ENCODE measurements at regions not wholly inside any gene's neighbourhood (a gene's known extent, or its start where the extent isn't known, plus 50 kb on each side); places are given as distances from the start of the nearest gene placed in this dataset.

- TF ChIP-seq ZNF704 (tag by site-specific recombination; IDR thresholded peaks at IDR 0.05) (no peak), ZNF138 (tag by site-specific recombination; IDR thresholded peaks at IDR 0.05; ENCODE audit: borderline replicate concordance) (no peak), ZNF112 (tag by site-specific recombination; IDR thresholded peaks at IDR 0.05) (no peak), TSHZ1 (tag by site-specific recombination; IDR thresholded peaks at IDR 0.05; ENCODE audit: borderline replicate concordance) (no peak)
Measured at GRCh38 chr2:74751981-74752851, 81.7 kb upstream of the HK2 start (continued).

GRCh38 chr2:74755386-74755785 is 78.5 kb upstream of the HK2 start:
- ChIA-PET CTCF (no interaction called here), POLR2A (no interaction called here)
- H3K4me3 ChIP-seq (ENCODE audit: low read depth, low read length) = no peak overlapping the region
- H3K4me1 ChIP-seq (ENCODE audit: control insufficient read depth, insufficient read depth, low read length) = no peaks in the 10 kb centered on the region
- no peaks in the 10 kb centered on the region for H3K36me3 ChIP-seq (ENCODE audit: control insufficient read depth in 2 of 2, insufficient read depth in 1 of 2, low read length in 2 of 2)
- no peaks in the 10 kb centered on the region for H3K9me3 ChIP-seq (ENCODE audit: control insufficient read depth, insufficient read depth, low read depth, low read length)
- no peak overlapping the region for H3K27ac ChIP-seq (ENCODE audit: extremely low read depth, low read depth, low read length)
- TF ChIP-seq ZNF76 (tag by site-specific recombination; IDR thresholded peaks at IDR 0.05; ENCODE audit: borderline replicate concordance, low read depth) (no peak), ZNF639 (tag by site-specific recombination; IDR thresholded peaks at IDR 0.05) (no peak), ZFHX2 (tag by site-specific recombination; conservative IDR thresholded peaks at IDR 0.05) (no peak), ZNF280C (tag by site-specific recombination; IDR thresholded peaks at IDR 0.05) (no peak)

- Histone ChIP-seq H3K4me1 (ENCODE audit: control insufficient read depth, insufficient read depth, low read length) (no peaks in the 10 kb centered on the region), H3K9me3 (ENCODE audit: control insufficient read depth, insufficient read depth, low read depth, low read length) (no peaks in the 10 kb centered on the region), H3K27ac (ENCODE audit: extremely low read depth, low read depth, low read length) (no peak overlapping the region), H3K4me3 (ENCODE audit: low read depth, low read length) (no peak overlapping the region), H3K36me3 (ENCODE audit: control insufficient read depth in 2 of 2, insufficient read depth in 1 of 2, low read length in 2 of 2) (no peaks in the 10 kb centered on the region)
- ChIA-PET POLR2A (no interaction called here), CTCF (no interaction called here)
- TF ChIP-seq ZNF707 (tag by site-specific recombination; IDR thresholded peaks at IDR 0.05) = no peak
- TF ChIP-seq ZNF133 (tag by site-specific recombination; IDR thresholded peaks at IDR 0.05) = peak; percentile 97
- TF ChIP-seq SETDB1 (IDR thresholded peaks at IDR 0.05; ENCODE audit: insufficient read length, low read length) = peak; percentile 79
- TF ChIP-seq ZNF561 (tag by site-specific recombination; IDR thresholded peaks at IDR 0.05; ENCODE audit: borderline replicate concordance) = no peak
- TF ChIP-seq ZBTB44 (tag by site-specific recombination; IDR thresholded peaks at IDR 0.05) = no peak
Measured at GRCh38 chr2:74756356-74756890, 77.5 kb upstream of the HK2 start.

Measured in HEK293 (cell line).